Vagina (tissue), 2 donors: ENCODE measurements at regions not wholly inside any gene's neighbourhood (a gene's known extent, or its start where the extent isn't known, plus 50 kb on each side); places are given as distances from the start of the nearest gene placed in this dataset.

Experiments
- POLR2A ChIP-seq, 2 donors: fragments of 450-650 bp; IDR thresholded peaks; one replicate each; pipeline ENCODE4 v1.6.1; 2017; ENCODE audit warnings: antibody characterized with exemption in 2 of 2, mild to moderate bottlenecking in 2 of 2, moderate library complexity in 2 of 2
- POLR2AphosphoS5 ChIP-seq, 2 donors: sonication (generic); formaldehyde crosslinking; IDR thresholded peaks; one replicate each; pipeline ENCODE4 v1.9.0; 2017; ENCODE audit warnings: antibody characterized with exemption in 2 of 2, mild to moderate bottlenecking in 2 of 2, low read depth in 1 of 2; ENCODE audit not compliant: insufficient read depth in 1 of 2
- TF ChIP-seq, protein P1 (sequence below), 3 experiments: fragments of 450-650 bp in 2 of 3; fragments of 200-600 bp in 1 of 3; sonication (generic) in 1 of 3; IDR thresholded peaks; one replicate each; pipeline ENCODE4 v1.5.1; 2017 to 2019; ENCODE audit warnings: antibody characterized with exemption in 3 of 3, mild to moderate bottlenecking in 2 of 3, moderate library complexity in 2 of 3

GRCh38 chr6:44007818-44008621 is 119.2 kb downstream of the MRPL14 start:
- TF ChIP-seq, protein P1, sequence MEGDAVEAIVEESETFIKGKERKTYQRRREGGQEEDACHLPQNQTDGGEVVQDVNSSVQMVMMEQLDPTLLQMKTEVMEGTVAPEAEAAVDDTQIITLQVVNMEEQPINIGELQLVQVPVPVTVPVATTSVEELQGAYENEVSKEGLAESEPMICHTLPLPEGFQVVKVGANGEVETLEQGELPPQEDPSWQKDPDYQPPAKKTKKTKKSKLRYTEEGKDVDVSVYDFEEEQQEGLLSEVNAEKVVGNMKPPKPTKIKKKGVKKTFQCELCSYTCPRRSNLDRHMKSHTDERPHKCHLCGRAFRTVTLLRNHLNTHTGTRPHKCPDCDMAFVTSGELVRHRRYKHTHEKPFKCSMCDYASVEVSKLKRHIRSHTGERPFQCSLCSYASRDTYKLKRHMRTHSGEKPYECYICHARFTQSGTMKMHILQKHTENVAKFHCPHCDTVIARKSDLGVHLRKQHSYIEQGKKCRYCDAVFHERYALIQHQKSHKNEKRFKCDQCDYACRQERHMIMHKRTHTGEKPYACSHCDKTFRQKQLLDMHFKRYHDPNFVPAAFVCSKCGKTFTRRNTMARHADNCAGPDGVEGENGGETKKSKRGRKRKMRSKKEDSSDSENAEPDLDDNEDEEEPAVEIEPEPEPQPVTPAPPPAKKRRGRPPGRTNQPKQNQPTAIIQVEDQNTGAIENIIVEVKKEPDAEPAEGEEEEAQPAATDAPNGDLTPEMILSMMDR (IDR thresholded peaks at IDR 0.05) = no peak
- TF ChIP-seq POLR2A (IDR thresholded peaks at IDR 0.05) = no peak
- no peak for TF ChIP-seq POLR2AphosphoS5 (IDR thresholded peaks at IDR 0.05; ENCODE audit: insufficient read depth in 1 of 2, low read depth in 1 of 2)
